GM21447 (cell line): ENCODE measurements at regions not wholly inside any gene's neighbourhood (a gene's known extent, or its start where the extent isn't known, plus 50 kb on each side); places are given as distances from the start of the nearest gene placed in this dataset.
"Not testable (repeated sequence)": the region's sequence is repeated elsewhere in the genome, so short reads cannot be mapped to it uniquely, and the experiment has no call there.

Experiments used
- ATAC-seq: cut with Tn5 transposase; IDR thresholded peaks from one replicate; pipeline ENCODE4 v1.9.1; 2021; ENCODE audit not compliant: unreplicated experiment

DNA sequence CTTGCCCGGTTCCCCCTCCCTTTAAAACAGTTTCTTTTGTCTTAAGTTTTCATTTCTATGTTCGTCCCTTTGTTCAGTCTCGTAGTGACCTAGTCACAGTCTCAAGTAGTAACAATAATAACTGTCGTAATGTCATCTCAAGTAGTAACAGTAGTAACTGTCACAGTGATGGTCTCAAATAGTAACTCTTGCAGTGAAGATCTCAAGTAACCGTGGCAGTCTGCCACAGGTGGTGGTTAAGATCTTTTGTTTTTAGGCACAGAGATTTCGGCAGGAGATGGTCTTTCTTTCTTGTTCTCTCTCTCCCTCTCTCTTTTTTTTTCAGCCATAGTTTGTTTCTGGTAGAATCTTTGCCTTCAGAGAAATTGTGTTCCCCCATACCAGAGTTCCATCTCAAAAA is 656.0 kb upstream of the SGO1 start:
- no peak for ATAC-seq

DNA sequence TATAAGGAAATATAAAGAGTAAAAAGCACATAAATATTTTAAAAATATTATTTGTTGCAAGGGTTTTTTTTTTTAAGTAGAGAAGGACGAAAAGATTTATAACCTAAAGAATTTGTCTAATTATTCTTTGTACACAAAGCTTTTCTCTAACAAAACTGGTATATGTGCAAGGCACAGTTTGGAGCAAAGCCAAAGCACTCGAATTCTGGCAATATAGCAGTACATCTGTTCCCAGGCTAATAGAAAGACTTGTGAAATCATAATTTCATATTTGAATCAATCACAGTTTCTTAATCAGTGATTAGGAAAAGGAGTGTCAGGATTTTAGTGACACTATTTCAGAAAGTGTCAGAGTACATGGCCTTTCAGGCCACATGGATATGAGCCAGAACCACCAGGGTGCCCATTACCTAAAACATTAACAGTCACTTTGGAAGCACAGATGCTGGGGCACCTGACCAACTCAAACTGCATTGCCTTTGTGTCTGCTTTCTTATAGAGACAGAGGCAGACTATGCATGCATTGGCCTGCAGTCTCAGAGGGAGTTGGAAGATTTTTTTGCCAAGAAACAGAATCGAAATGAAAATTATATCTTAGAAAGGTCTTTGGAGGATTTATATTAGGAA is 651.8 kb upstream of the SGO1 start:
- no peak for ATAC-seq

DNA sequence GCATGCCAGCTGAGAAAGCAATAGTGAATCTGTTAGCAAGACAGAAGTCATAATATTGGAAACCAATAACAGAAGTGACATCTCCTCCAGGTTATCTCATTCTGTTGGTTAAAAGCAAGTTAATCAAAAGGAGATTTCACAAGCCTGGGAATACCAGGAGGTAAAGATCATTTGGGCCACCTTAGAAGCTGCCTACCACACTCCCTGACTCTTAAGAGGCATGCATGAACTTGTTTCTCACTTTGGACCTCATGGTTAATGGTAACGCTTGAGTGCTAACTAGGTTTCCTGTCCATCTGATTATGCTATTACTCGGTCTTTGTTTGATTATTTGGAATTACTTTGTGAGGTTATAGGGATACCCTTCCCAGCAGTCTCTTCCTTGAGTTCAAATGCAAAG is 650.8 kb upstream of the SGO1 start:
- no peak for ATAC-seq

DNA sequence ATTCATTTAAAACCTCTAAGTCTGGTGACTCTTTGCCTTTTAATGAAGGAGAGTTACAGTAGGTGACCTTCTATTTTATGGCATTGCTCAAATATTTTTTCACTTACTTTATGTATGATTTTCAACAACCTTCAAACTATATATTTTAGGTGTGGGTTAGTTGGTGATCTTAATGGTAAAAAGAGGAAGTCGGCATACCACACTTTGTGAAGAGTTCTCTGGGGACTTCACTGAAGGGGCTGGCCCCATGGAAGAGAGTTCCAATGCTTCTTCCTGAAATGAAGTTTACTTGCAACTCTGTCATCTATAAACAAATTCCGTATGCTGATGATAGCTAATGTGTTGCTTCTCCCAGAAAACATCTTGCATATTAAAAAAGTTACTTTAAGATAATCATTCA is 647.0 kb upstream of the SGO1 start:
- ATAC-seq: no peak

DNA sequence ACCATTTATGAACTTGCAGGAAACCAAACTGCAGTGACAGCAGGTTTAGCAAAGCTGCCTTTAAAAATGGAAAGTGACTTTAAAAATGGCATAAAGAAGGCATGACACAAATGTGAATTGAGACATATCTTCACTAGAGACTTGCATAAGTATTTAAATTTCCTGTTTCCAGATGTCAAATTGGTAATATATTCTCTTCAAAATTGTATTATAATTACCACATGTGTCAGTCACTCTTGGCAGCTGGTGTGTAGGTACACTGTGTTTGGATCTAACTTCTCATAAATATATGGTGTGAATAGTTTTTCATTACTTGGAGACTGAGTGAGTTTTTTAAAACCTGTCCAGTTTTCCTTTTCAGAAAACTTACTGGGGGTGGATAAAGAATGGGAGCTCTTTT is 636.2 kb upstream of the SGO1 start:
- ATAC-seq: no peak

DNA sequence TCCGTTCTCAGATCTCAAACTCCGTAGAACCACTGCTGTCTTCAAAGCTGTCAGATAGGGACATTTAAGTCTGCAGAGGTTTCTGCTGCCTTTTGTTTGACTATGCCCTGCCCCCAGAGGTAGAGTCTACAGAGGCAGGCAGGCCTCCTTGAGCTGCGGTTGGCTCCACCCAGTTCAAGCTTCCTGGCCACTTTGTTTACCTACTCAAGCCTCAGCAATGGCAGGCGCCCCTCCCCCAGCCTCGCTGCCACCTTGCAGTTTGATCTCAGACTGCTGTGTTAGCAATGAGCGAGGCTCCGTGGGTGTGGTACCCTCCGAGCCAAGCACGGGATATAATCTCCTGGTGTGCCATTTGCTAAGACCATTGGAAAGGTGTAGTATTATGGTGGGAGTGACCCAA is 634.9 kb upstream of the SGO1 start:
- not testable (repeated sequence) for ATAC-seq

DNA sequence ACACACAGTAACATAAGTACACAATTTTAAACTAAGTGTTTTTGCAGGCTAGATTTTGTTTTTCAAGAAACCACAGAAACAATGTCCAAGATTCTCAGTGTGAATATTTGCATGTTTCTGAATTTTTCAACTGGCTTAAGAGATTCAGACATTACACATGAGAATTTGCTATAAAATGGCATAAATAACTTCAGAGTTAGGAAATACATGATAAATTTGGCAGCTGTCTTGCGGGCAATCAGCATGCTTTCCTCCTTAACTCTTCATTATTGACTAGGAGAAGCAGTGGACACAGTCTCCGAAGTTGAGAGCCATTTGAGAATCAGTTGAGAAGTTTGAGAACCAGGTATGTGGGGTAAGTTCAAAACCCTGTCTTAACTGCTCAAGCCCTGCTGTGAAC is 625.6 kb upstream of the SGO1 start:
- ATAC-seq: no peak

DNA sequence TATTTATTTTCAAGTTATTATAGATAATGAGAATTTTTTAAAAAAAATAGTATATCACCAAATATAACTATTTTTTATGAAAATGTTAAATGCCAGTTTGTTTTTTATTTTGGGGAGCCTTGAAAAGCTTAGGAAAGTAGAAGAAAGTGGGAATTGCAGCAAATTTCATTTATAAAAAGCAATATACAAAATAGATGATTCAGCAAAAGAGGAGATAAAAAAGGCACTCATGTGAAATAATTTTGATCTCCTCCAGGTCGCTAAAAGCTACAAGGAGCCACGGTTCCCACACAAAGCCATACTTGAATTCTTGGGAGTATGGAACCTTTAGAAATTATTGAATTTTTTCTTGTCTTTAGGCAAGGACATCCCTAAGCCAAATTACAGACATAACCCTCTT is 625.0 kb upstream of the SGO1 start:
- ATAC-seq: no peak

DNA sequence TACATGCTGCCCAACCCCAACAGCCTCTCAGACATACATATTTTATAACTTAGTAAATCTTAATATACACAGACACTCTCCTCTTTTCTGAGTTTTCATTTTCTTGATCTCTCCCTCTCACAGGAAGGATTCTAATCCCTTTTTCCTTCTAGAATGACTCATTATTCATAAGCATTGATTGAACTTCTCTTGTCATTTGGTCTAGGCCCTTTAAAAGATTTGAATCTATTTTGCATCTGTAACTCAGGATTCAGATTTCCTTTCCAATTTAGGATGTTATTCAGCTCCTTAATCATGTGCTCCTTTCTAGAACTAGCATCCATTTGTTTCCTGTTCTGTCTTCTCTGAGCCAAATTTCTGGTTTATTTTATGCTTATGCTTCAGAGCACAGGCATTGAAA is 624.5 kb upstream of the SGO1 start:
- no peak for ATAC-seq

DNA sequence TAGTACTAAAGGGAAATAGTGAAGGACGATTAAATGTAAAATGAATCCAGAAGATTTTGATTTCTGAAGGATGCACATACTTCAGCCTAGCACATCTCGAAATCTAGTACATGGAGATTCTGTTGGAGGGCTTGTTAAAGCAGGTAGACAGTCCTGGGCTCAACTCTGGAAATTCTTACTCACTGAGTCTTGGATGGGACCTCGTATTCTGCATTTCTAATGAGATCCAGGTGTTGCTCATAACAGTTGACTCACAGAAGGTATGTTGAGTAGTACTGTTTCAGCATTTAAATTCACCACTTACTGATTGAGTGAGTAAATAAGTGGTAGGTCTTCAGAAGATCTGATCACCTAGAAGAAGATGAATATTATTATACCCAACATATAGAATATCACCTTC is 623.4 kb upstream of the SGO1 start:
- no peak for ATAC-seq

DNA sequence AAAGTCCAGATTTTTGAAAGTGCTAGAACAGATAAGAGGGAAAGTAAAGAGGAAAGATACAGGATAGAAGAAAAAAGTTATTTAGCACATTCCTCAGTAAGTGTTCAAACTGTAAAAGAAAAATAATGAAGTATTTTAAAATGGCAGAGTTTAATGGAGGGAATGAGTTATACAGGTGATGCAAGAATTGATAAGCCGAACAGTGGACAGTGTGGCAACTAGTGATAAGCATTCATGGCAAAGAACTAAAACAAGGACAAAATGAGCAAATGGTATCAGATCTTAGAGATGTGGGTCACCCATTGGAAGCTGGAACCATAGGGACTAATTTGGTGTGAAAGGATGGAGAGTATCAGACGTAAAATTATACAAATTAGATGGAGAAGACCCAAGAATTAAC is 622.9 kb upstream of the SGO1 start:
- ATAC-seq: no peak

DNA sequence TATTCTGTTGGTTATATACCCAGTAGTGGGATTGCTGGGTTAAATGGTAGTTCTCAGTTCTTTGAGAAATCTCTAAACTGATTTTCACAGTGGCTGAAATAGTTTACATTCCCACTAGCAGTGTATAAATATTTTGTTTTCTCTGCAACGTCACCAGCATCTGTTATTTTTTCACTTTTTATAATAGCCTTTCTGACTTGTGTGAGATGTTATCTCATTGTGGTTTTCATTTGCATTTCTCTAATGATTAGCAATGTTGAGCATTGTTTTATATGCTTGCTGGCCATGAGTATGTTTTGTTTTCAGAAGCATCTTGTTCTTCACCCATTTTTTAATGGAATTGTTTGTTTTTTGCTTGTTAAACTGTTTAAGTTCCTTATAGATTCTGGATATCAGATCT is 612.7 kb upstream of the SGO1 start:
- ATAC-seq: no peak

DNA sequence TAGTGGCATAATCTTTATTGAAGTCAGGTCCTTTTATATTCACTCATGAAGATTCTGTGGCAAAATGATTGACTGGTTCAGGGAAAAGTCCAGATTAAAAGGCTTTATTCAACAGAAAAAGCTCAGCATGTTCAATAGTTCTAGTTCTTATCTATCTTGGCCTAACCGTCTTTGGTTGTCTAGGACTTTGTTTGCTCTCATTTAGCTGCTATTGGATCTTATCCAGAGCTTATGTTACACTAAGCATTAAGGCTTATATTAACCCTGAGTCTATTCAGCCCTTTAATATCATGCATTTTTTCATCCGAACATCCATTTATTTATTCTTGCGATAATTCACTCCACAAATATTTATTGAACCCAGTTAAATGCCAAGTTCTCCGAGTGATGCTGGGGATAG is 601.0 kb upstream of the SGO1 start:
- ATAC-seq: no peak

DNA sequence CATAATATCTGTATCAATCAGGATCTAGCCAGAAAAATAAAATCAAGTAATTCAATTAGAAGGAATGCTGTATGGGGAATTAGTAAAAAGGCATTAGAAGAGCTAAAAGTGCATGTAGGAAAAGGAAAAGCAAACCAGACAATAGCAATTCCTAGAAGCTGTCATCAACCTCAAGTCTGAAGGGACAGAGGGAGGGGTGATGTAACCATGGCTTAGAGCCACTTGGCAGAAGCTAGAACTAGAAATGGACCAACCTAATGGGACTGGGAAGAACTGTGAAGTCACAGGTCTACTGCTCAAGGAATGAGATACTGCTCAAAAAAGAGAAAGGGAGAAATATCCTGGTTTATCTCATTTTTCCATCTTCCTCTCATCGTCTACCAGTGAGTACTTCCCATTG is 590.7 kb upstream of the SGO1 start:
- ATAC-seq: no peak

DNA sequence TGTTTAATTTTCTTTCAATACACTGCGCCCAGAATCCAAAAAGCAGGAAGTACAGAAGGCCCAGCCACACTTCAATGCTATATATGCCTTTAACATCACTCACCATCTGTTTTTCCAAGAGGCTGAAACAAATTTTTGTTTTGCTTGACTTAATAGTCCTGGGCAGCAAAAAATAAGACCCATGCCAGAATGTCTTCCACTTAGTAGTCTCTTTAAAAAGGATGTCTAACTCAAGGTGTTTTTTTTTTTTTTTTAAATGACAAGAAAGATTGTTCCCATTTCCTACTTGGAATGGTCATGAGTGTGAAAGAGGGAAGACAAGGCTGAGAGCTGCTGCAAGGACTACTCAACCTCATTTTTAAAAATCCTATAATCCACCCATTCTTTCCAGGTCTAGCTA is 590.3 kb upstream of the SGO1 start:
- ATAC-seq: no peak

DNA sequence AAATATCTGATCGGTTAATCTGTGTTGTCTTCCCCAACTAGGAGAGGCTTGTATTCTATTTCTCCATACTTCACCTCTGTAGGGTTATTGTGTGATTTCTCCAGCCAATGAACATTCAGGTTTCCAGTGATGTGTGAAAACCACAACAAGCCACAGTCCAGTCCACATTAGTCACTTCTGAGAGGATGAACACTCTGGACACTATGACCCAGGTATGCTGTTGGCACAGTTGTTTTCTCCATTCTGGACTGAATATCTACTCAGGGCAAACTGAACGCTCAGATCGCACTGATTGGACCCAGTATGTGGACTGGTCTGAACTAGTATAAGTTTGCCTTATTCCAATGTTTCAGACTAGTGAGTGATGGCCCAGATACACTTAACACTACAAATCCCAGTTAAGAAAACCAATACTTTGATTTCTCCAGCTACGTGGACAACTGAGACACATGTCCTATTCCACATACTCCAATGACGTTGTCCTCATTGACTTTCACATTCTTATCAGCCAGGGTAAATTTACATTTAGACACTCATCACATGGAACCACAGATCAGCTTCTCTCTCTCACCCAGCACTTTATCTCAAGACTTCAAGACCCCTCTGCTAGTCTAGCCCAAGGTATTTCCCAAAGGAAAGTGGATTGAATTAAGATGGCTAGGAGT is 587.4 kb upstream of the SGO1 start:
- ATAC-seq: no peak

DNA sequence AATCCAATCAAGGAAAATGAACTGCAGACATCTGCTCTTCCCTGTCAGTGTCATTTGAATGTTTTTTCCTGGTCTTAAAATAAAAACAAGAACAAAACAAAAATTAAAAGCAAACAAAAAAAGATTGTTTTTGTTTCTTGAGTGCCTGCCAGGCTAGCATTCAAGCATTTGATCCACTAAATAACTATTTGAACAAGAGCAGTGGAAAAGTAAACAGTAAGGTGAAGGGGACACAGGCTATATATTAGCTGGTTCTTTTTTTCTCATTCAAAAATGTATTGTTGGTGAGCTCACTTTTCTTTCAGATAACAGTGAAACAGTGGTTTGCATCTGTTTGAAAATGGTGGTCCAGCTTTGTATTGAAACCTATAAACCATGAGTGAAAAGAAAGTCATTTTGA is 586.9 kb upstream of the SGO1 start:
- ATAC-seq: no peak

DNA sequence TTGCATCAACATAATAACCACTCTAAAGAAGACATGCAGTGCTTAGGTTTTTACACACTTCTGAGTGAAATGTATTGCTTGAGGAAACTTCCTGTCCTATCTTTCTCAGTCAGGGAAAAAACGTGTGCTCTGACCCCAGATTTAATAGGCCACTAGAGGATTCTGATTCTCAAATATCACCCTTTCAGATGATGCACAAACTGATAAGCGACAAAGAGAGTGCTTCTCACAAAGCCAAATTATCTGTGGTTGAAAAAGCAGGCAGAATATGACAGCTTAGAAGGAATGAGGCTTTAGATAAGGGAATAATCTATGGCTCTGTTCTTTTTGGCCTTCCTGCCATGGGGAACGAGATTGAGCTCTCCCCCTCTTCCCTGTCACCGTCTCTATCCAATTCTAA is 583.4 kb upstream of the SGO1 start:
- ATAC-seq: no peak

DNA sequence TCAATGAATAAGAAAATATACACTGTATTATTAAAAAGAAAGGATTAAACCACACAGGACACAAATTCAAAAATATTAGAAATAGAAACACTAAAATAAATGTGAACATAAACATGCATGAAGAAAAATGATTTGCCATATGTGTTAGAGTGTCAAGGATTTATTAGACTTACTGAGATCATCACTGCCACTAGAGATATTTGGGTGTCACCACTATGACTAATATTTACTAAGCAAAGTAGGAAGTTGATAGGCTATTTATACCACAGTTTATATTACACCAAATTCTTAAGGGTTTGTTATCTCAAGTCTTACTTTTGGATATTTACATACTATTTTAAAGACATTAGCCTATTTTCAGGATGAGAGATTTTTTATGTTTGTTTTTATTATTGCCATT is 575.0 kb upstream of the SGO1 start:
- no peak for ATAC-seq

DNA sequence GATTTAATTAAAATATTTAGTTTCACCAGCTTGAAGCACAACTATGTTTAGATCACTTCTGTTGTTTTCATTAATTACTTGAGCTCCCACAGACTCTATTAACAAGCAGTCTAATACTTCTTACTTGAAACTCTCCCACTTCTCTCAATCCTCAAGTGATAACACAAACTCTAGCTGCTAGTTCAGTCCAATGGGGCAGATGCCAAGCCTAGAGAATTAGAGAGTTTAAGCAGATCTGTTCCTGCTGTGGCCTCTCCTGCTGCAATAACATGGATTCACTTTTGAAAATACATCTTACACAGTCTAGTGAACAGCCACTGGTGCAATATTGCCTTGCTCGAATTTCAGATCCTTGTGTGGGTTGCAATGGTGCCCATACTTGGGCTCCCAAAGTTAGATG is 566.4 kb upstream of the SGO1 start:
- no peak for ATAC-seq

DNA sequence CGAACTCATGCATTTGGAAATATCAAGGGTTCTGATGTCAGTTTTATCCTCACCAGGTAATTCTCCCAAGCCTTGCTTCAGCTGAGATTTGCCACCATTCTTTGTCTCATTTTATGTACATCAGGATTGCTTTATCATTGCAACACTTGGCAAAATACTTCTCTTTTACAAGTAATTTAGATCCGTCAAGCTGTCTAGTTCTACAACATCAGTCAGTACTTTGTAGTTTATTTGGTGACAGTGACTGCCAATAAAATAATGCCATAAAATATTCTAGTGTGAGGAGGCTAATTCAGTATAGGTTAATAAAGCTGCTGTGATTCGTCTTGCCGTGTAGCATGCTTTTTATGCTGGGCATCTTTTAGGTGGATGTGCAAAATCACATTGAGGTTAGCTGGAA is 565.3 kb upstream of the SGO1 start:
- no peak for ATAC-seq

DNA sequence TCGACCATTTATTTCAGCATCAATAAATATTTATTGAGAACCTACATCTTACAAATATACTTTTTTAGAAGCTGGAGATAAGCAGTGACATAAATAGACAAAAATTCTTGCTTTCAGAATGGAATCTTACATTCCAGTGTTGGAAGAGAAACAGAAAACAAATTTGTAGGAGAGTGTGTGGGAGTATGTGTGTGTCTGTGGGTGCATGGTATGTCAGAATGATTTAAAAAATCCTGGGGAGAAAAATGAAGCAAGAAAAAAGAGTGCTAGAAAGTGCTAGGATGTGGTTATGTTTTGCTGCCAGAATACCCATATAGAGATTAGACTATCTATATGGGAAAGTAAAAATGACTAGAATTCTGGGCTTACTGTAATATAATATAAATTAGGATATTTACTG is 561.7 kb upstream of the SGO1 start:
- no peak for ATAC-seq

DNA sequence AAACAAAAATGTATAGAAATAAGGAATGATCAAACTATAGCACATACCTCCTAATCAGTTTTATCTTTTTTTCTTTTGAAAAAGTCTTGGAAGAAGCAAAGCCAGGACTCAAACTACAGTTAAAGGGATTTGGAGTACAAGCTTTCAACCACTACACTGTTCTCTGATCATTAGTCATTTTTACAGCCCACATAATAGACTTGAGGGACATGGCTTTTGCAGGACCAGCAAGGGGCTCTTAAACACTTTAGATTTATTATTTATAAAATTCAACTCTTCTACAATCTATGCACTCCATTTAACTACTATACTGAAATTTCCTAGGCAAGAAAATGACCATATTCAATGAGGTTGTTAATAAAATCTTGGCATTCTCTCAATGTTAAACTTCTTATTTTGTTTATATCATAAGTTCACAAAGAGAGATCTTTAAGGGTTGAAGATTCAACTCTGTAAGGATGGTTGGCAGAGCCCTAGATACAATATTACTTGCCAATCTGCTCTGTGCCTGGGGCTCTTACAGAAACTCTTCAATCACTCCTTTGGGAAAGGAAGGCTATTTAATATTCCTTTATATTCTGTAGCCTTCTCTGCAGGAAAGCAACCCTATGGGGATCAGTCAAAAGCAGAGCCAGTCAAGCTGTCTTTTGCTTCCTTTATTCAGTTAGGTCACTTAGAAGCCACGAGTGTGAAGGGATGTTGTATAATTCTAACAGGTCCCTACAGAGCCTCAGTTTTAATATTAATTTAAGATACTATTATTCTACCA is 557.7 kb upstream of the SGO1 start:
- no peak for ATAC-seq
